ENCODE measurements at regions not wholly inside any gene's neighbourhood (a gene's known extent, or its start where the extent isn't known, plus 50 kb on each side); places are given as distances from the start of the nearest gene placed in this dataset.

DNA sequence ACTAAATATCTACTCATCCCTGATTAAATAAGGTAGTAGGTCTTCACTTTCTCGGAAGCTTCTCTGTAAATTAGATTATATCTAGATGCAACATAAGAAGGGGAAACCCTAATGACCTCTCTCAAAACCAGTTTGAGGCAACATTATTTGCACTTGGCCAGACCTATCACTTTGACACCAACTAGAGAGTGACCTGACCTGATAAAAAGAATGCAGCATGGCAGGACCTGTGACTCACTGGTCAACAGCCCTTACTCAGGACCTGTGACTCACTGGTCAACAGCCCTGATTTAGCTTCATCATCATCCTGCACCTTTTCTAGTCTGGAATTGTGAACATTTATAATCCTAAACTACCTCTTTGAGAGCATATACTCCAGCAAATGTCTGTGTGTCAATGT is 1957.7 kb upstream of the CELF4 start:
- Histone ChIP-seq H3K79me2 (ENCODE audit: control insufficient read depth in 1 of 2, insufficient read depth in 2 of 2, low read length in 2 of 2) (no peaks in the 10 kb centered on the region), H3K4me2 (ENCODE audit: insufficient read depth in 1 of 2, low read depth in 2 of 2, low read length in 2 of 2) (no peak overlapping the region), H3K56ac (replicated peaks; ENCODE audit: insufficient read length, low read depth, low read length) (no peak overlapping the region), H3K36me3 (ENCODE audit: control insufficient read depth in 2 of 4, insufficient read depth in 4 of 4, low read length in 3 of 4) (no peaks in the 10 kb centered on the region), H3K79me1 (ENCODE audit: low read depth, low read length) (no peaks in the 10 kb centered on the region), H2BK12ac (ENCODE audit: low read depth, low read length) (no peak overlapping the region), H4K20me1 (replicated peaks in 1 of 2; ENCODE audit: control insufficient read depth in 1 of 2, insufficient read depth in 2 of 2, low read length in 2 of 2) (no peaks in the 10 kb centered on the region), H3K14ac (ENCODE audit: insufficient read length) (no peak overlapping the region), H3K4me1 (replicated peaks in 1 of 4; ENCODE audit: control insufficient read depth in 3 of 4, insufficient read depth in 4 of 4, low read length in 3 of 4) (no peaks in the 10 kb centered on the region), H3K9me3 (ENCODE audit: insufficient read depth in 2 of 2, low read depth in 1 of 2, low read length in 1 of 2) (no peaks in the 10 kb centered on the region), H3K23me2 (ENCODE audit: low read depth, low read length) (no peaks in the 10 kb centered on the region), H3K9ac (replicated peaks in 1 of 4; ENCODE audit: extremely low read depth in 1 of 4, low read depth in 3 of 4, low read length in 3 of 4) (no peak overlapping the region), H2AK5ac (ENCODE audit: low read depth, low read length) (no peak overlapping the region), H2BK20ac (ENCODE audit: low read length) (no peak overlapping the region), H2BK5ac (ENCODE audit: low read depth, low read length) (no peak overlapping the region), H4K5ac (ENCODE audit: insufficient read length, low read depth, low read length) (no peak overlapping the region), H3K23ac (ENCODE audit: insufficient read length) (no peak overlapping the region), H3K4me3 (ENCODE audit: extremely low read depth in 1 of 4, insufficient read depth in 2 of 4, low read depth in 3 of 4, low read length in 4 of 4) (no peak overlapping the region), H2BK120ac (replicated peaks; ENCODE audit: low read depth, low read length) (no peak overlapping the region), H2AFZ (ENCODE audit: low read length) (no peak overlapping the region), H4K91ac (replicated peaks; ENCODE audit: insufficient read length, low read length) (no peak overlapping the region), H3K27me3 (replicated peaks in 1 of 4; ENCODE audit: control insufficient read depth in 3 of 4, extremely low read depth in 1 of 4, insufficient read depth in 3 of 4, low read length in 3 of 4) (no peaks in the 10 kb centered on the region), H3K18ac (ENCODE audit: extremely low read depth, low read length) (no peak overlapping the region), H3K4ac (replicated peaks; ENCODE audit: insufficient read length, low read depth, low read length) (no peak overlapping the region), H2BK15ac (ENCODE audit: low read length) (no peak overlapping the region), H4K8ac (ENCODE audit: extremely low read depth, insufficient read depth, low read length) (no peak overlapping the region), H3K27ac (ENCODE audit: low read depth, low read length) (no peak overlapping the region)
- FAIRE-seq (no peak), DNase-seq (ENCODE audit: low read depth in 1 of 2, low spot score in 2 of 2) (no peak)
- ChIA-PET CTCF (ENCODE audit: partially characterized antibody) (interaction anchor here (1.7 kb wide), 1 partner anchor 15 kb away, joined by 5 read pairs; no protein-coding TSS in a partner anchor), POLR2A (ENCODE audit: partially characterized antibody) (interaction anchor here (1.0 kb wide), 1 partner anchor 10 kb away, joined by 3 read pairs; no protein-coding TSS in a partner anchor)
- 75% methylated on average over 1 of the region's 1 CpG; no CpG with 5 or more reads in 1 of the 2 experiments for WGBS, 2 experiments (ENCODE audit: extremely low coverage in 1 of 2, insufficient coverage in 1 of 2, insufficient read length in 1 of 2, insufficient replicate concordance in 2 of 2, low coverage in 1 of 2, low lambda C conversion rate in 2 of 2, missing lambda C conversion rate in 1 of 2)
- TF ChIP-seq NANOG (IDR thresholded peaks at IDR 0.05; ENCODE audit: insufficient read depth, low read depth, low read length, poor library complexity, severe bottlenecking) (no peak), POLR2AphosphoS5 (IDR thresholded peaks at IDR 0.05; ENCODE audit: low read depth, low read length) (no peak), TEAD4 (IDR thresholded peaks at IDR 0.05; ENCODE audit: low read depth, low read length) (no peak), CHD1 (IDR thresholded peaks at IDR 0.05; ENCODE audit: low read depth, low read length) (no peak)

All from H1 (cell line).